Liver (tissue), 7 donors: ENCODE measurements at regions not wholly inside any gene's neighbourhood (a gene's known extent, or its start where the extent isn't known, plus 50 kb on each side); places are given as distances from the start of the nearest gene placed in this dataset.

ENCODE experiments used
- DNase-seq: peaks from one replicate; pipeline ENCODE4 v3.0.0-alpha.2; 2017; ENCODE audit warnings: low spot score
- H3K27ac ChIP-seq, 2 donors: one replicate each; pipeline ENCODE4 v1.7.0; 2013; ENCODE audit warnings: inconsistent platforms in 2 of 2, low read length in 2 of 2, control low read depth in 1 of 2, low read depth in 1 of 2, mild to moderate bottlenecking in 1 of 2
- H3K27me3 ChIP-seq, 4 donors: one replicate each; pipeline versions ENCODE4 v1.6.1 to v1.7.0; 2013; ENCODE audit warnings: low read length in 3 of 4, inconsistent platforms in 1 of 4, mild to moderate bottlenecking in 1 of 4, moderate library complexity in 1 of 4; ENCODE audit not compliant: control insufficient read depth in 4 of 4, insufficient read depth in 4 of 4
- H3K36me3 ChIP-seq, 4 donors: one replicate each; pipeline versions ENCODE4 v1.6.1 to v1.7.0; 2013; ENCODE audit warnings: low read length in 3 of 4, mild to moderate bottlenecking in 3 of 4, low read depth in 1 of 4, moderate library complexity in 1 of 4; ENCODE audit not compliant: control insufficient read depth in 4 of 4, insufficient read depth in 3 of 4
- H3K4me1 ChIP-seq, 4 donors: one replicate each; pipeline versions ENCODE4 v1.6.1 to v1.7.0; 2013; ENCODE audit warnings: low read length in 3 of 4, mild to moderate bottlenecking in 3 of 4, moderate library complexity in 1 of 4; ENCODE audit not compliant: control insufficient read depth in 4 of 4, insufficient read depth in 4 of 4
- H3K4me3 ChIP-seq, 3 donors: one replicate each; pipeline versions ENCODE4 v1.6.1 to v1.7.0; 2013; ENCODE audit warnings: low read length in 3 of 3, control low read depth in 1 of 3, low read depth in 1 of 3, mild to moderate bottlenecking in 1 of 3
- H3K9ac ChIP-seq, 2 donors: one replicate each; pipeline ENCODE4 v1.7.0; 2013; ENCODE audit warnings: low read length in 2 of 2, mild to moderate bottlenecking in 2 of 2, moderate library complexity in 2 of 2, control low read depth in 1 of 2, low read depth in 1 of 2
- H3K9me3 ChIP-seq, 4 donors: one replicate each; pipeline versions ENCODE4 v1.6.1 to v1.7.0; 2013; ENCODE audit warnings: low read length in 3 of 4; ENCODE audit not compliant: control insufficient read depth in 4 of 4
- ATF3 ChIP-seq: IDR thresholded peaks from 2 replicates; pipeline ENCODE4 v1.6.1; 2016; ENCODE audit warnings: antibody characterized with exemption
- EGR1 ChIP-seq, 2 donors: IDR thresholded peaks; 2 replicates each; pipeline ENCODE4 v1.6.1; 2016 to 2018; ENCODE audit warnings: antibody characterized with exemption in 2 of 2, low read depth in 2 of 2
- FOXA1 ChIP-seq: IDR thresholded peaks from 2 replicates; pipeline ENCODE4 v1.6.1; 2016; ENCODE audit warnings: antibody characterized with exemption
- FOXA2 ChIP-seq: IDR thresholded peaks from 2 replicates; pipeline ENCODE4 v1.6.1; 2016; ENCODE audit warnings: antibody characterized with exemption
- GABPA ChIP-seq, 2 donors: IDR thresholded peaks in 1 of 2; conservative IDR thresholded peaks in 1 of 2; 2 replicates each; pipeline ENCODE4 v1.6.1; 2016; ENCODE audit warnings: antibody characterized with exemption in 2 of 2, mild to moderate bottlenecking in 1 of 2, moderate library complexity in 1 of 2
- HNF4A ChIP-seq, 2 donors: conservative IDR thresholded peaks; 2 replicates each; pipeline ENCODE4 v1.6.1; 2016; ENCODE audit warnings: antibody characterized with exemption in 2 of 2, mild to moderate bottlenecking in 2 of 2
- HNF4G ChIP-seq: IDR thresholded peaks from 2 replicates; pipeline ENCODE4 v1.6.1; 2016; ENCODE audit warnings: antibody characterized with exemption
- JUND ChIP-seq, 2 donors: IDR thresholded peaks; 2 replicates each; pipeline ENCODE4 v1.6.1; 2016; ENCODE audit warnings: antibody characterized with exemption in 2 of 2
- NR2F2 ChIP-seq: IDR thresholded peaks from 2 replicates; pipeline ENCODE4 v1.6.1; 2016; ENCODE audit warnings: antibody characterized with exemption
- RAD21 ChIP-seq, 2 donors: IDR thresholded peaks; 2 replicates each; pipeline ENCODE4 v1.6.1; 2016; ENCODE audit warnings: antibody characterized with exemption in 2 of 2, mild to moderate bottlenecking in 2 of 2
- REST ChIP-seq: IDR thresholded peaks from 2 replicates; pipeline ENCODE4 v1.6.1; 2016; ENCODE audit warnings: antibody characterized with exemption, mild to moderate bottlenecking
- RXRA ChIP-seq, 2 donors: IDR thresholded peaks; 2 replicates each; pipeline ENCODE4 v1.6.1; 2017 to 2018; ENCODE audit warnings: antibody characterized with exemption in 2 of 2, mild to moderate bottlenecking in 1 of 2
- TAF1 ChIP-seq: conservative IDR thresholded peaks from 2 replicates; pipeline ENCODE4 v1.6.1; 2016; ENCODE audit warnings: antibody characterized with exemption, mild to moderate bottlenecking
- YY1 ChIP-seq: IDR thresholded peaks from 2 replicates; pipeline ENCODE4 v1.6.1; 2016; ENCODE audit warnings: antibody characterized with exemption, mild to moderate bottlenecking
- WGBS: extraction: QIAGEN DNeasy Blood & Tissue Kit; methylation state at CpG from one replicate; pipeline ENCODE4 v1.1.7; 2013; 5-methylcytosine and 5-hydroxymethylcytosine counted together
- TF ChIP-seq, protein P1 (sequence below): IDR thresholded peaks from 2 replicates; pipeline ENCODE4 v1.6.1; 2016; ENCODE audit warnings: antibody characterized with exemption
- donor health status: healthy.
- donor health status: healthy.
- donor health status: healthy.
- donor health status: healthy.

DNA sequence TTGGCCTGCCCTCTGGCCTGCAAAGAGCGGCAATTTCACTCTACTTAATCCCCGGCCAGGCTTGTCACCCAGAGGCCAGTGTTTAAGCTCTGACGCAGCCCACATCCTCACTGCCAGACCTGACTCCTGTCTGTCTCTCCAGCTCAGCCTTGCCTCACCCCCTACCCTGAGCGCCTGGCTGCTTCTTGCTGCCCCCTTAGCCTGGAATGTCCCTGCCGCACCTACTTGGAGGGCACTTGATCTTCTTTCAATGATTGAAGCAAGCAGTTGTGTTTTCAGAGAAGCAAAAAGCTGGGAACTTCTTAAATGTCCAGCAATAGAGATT is 87.4 kb upstream of the ZBTB40 start:
- H3K27me3 ChIP-seq: peaks cover 0 to 3% (median 0%) of the 10 kb centered on the region in 4 donors
- TF ChIP-seq GABPA (IDR thresholded peaks at IDR 0.05 in 1 of 2, conservative IDR thresholded peaks at IDR 0.05 in 1 of 2): no peak
- TF ChIP-seq HNF4A (conservative IDR thresholded peaks at IDR 0.05): no peak
- no peak for TF ChIP-seq NR2F2
- TF ChIP-seq RAD21 (IDR thresholded peaks at IDR 0.05): no peak
- no peak for TF ChIP-seq RXRA (IDR thresholded peaks at IDR 0.05)
- TF ChIP-seq, protein P1, sequence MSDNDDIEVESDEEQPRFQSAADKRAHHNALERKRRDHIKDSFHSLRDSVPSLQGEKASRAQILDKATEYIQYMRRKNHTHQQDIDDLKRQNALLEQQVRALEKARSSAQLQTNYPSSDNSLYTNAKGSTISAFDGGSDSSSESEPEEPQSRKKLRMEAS: no peak
- TF ChIP-seq EGR1 (IDR thresholded peaks at IDR 0.05; ENCODE audit: low read depth in 2 of 2): no peak
- no peak for TF ChIP-seq FOXA2
- no peak overlapping the region for H3K27ac ChIP-seq
- H3K4me1 ChIP-seq: peaks cover 0 to 7% (median 4%) of the 10 kb centered on the region in 4 donors
- DNase-seq: no peak
- WGBS: 94% methylated on average over 5 of the region's 5 CpGs
- H3K9me3 ChIP-seq: no peaks in the 10 kb centered on the region
- no peaks in the 10 kb centered on the region for H3K36me3 ChIP-seq
- H3K9ac ChIP-seq: no peak overlapping the region
- H3K4me3 ChIP-seq: no peak overlapping the region

DNA sequence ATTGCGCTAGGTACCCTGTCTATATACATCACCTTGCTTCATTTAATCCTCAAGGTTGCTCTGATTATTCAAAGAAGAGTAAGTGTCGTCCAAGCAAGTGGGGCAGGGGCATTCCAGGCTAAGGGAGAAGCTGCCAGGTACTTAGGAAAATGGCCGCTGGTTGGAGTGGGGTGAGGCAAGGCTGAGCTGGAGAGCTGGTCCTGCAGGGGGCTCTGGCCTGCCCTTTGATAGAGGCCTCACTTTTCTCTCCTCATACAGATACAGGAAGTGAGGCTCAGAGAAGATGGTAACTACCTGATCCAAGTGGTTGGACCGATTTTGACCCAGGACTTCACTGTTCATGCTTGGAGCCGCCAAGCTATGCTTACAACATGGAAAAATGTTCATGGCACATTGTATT is 86.9 kb upstream of the ZBTB40 start:
- 88% methylated on average over 5 of the region's 5 CpGs for WGBS
- no peak for DNase-seq
- peaks cover 0 to 3% (median 0%) of the 10 kb centered on the region in 4 donors for H3K27me3 ChIP-seq

More for the DNA sequence above, 86.9 kb upstream of the ZBTB40 start:
- H3K4me3 ChIP-seq: no peak overlapping the region
- TF ChIP-seq HNF4G: no peak
- TF ChIP-seq ATF3: no peak
- no peak for TF ChIP-seq TAF1
- no peak for TF ChIP-seq HNF4A (conservative IDR thresholded peaks at IDR 0.05)
- no peak for TF ChIP-seq YY1
- TF ChIP-seq, protein P1: no peak
- TF ChIP-seq REST: no peak
- TF ChIP-seq EGR1 (IDR thresholded peaks at IDR 0.05; ENCODE audit: low read depth in 2 of 2): no peak
- TF ChIP-seq FOXA2: no peak
- no peak for TF ChIP-seq JUND (IDR thresholded peaks at IDR 0.05)
- no peak for TF ChIP-seq NR2F2
- TF ChIP-seq FOXA1: no peak
- H3K9me3 ChIP-seq: no peaks in the 10 kb centered on the region
- peaks cover 0 to 2% (median 1%) of the 10 kb centered on the region in 4 donors for H3K4me1 ChIP-seq
- no peak overlapping the region for H3K9ac ChIP-seq
- H3K27ac ChIP-seq: no peak overlapping the region
- no peaks in the 10 kb centered on the region for H3K36me3 ChIP-seq
